ENCODE measurements at regions not wholly inside any gene's neighbourhood (a gene's known extent, or its start where the extent isn't known, plus 50 kb on each side); places are given as distances from the start of the nearest gene placed in this dataset.
A peak's percentile ranks its signal among the peaks of the same experiment; 100 is the strongest.

DNA sequence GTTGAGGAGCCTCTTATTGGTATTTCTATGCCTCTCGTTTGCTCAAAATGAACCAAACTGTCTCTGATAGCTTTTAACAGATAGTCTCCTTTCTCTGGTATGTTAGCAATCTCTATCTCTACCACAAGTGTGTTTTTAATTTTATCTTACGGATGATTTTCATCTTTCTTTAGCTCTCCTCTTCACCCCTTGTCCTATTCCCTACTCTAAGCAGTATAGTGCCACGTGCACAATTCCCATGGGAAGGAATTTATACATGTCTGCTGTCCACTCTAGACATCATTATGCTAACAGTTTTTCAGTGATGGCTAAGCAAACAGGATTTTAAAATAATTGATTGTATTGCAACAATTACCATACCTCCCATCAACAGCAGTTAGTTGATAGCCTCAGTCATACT, 177.3 kb downstream of the CYB561 start:
- Histone ChIP-seq H3K27ac (no peak overlapping the region), H3K4me3 (no peak overlapping the region), H3K36me3 (no peaks in the 10 kb centered on the region), H3K4me1 (no peaks in the 10 kb centered on the region), H3K27me3 (no peaks in the 10 kb centered on the region), H3K9me3 (no peaks in the 10 kb centered on the region)
- no peak for DNase-seq
- no peak for FAIRE-seq
- no peak for TF ChIP-seq CTCF (IDR thresholded peaks at IDR 0.05)
- ATAC-seq = no peak
- intact Hi-C loops (cut with DNase I) = no loop called here
- WGBS, 2 donors = 86 to 90% methylated on average over 3 of the region's 3 CpGs

- no peak for ATAC-seq
- 97 to 98% methylated on average over 3 of the region's 3 CpGs for WGBS, 2 donors
These were observed 175.5 kb downstream of the CYB561 start for GRCh38 chr17:63270610-63271009.

GRCh38 chr17:63274146-63274545, 172.0 kb downstream of the CYB561 start:
- Histone ChIP-seq H3K9me3 (no peaks in the 10 kb centered on the region), H3K4me3 (no peak overlapping the region), H3K27ac (no peak overlapping the region), H3K36me3 (no peaks in the 10 kb centered on the region), H3K4me1 (no peaks in the 10 kb centered on the region), H3K27me3 (no peaks in the 10 kb centered on the region)
- no peak for TF ChIP-seq CTCF (IDR thresholded peaks at IDR 0.05)
- 83 to 84% methylated on average over 3 of the region's 3 CpGs for WGBS, 2 donors
- intact Hi-C loops (cut with DNase I) = no loop called here
- no peak for DNase-seq
- FAIRE-seq = no peak
- ATAC-seq = no peak

More at GRCh38 chr17:63270610-63271009, 175.5 kb downstream of the CYB561 start:
- no peaks in the 10 kb centered on the region for H3K27me3 ChIP-seq
- H3K36me3 ChIP-seq = no peaks in the 10 kb centered on the region
- intact Hi-C loops (cut with DNase I) = no loop called here
- no peak overlapping the region for H3K4me3 ChIP-seq
- no peak for TF ChIP-seq CTCF (IDR thresholded peaks at IDR 0.05)
- DNase-seq (no peak), FAIRE-seq (no peak)
- H3K27ac ChIP-seq = no peak overlapping the region
- no peaks in the 10 kb centered on the region for H3K9me3 ChIP-seq
- H3K4me1 ChIP-seq = no peaks in the 10 kb centered on the region

GRCh38 chr17:63275318-63275970, 170.7 kb downstream of the CYB561 start:
- intact Hi-C loops (cut with DNase I) = no loop called here
- 58 to 69% methylated on average over 1 of the region's 1 CpG for WGBS, 2 donors
- DNase-seq (no peak), ATAC-seq (peak in 3 of 4 donors; percentile 60 to 92 (median 86)), FAIRE-seq (no peak)
- Histone ChIP-seq H3K27me3 (no peaks in the 10 kb centered on the region), H3K4me1 (no peaks in the 10 kb centered on the region), H3K9me3 (no peaks in the 10 kb centered on the region), H3K27ac (no peak overlapping the region), H3K4me3 (no peak overlapping the region), H3K36me3 (no peaks in the 10 kb centered on the region)
- no peak for TF ChIP-seq CTCF (IDR thresholded peaks at IDR 0.05)

- no peaks in the 10 kb centered on the region for H3K36me3 ChIP-seq
- ATAC-seq (no peak), FAIRE-seq (peak; percentile 49), DNase-seq (no peak)
- no peaks in the 10 kb centered on the region for H3K27me3 ChIP-seq
- 63 to 80% methylated on average over 2 of the region's 2 CpGs for WGBS, 2 donors
- no peak overlapping the region for H3K4me3 ChIP-seq
- TF ChIP-seq CTCF (IDR thresholded peaks at IDR 0.05) = no peak
- no peak overlapping the region for H3K27ac ChIP-seq
- no peaks in the 10 kb centered on the region for H3K4me1 ChIP-seq
- intact Hi-C loops (cut with DNase I) = no loop called here
- no peaks in the 10 kb centered on the region for H3K9me3 ChIP-seq
These were observed 169.9 kb downstream of the CYB561 start for GRCh38 chr17:63275971-63276745.
